GM21529 (cell line): ENCODE measurements at regions not wholly inside any gene's neighbourhood (a gene's known extent, or its start where the extent isn't known, plus 50 kb on each side); places are given as distances from the start of the nearest gene placed in this dataset.

Experiments
- ATAC-seq: cut with Tn5 transposase; IDR thresholded peaks from one replicate; pipeline ENCODE4 v1.9.1; 2021; ENCODE audit not compliant: unreplicated experiment

DNA sequence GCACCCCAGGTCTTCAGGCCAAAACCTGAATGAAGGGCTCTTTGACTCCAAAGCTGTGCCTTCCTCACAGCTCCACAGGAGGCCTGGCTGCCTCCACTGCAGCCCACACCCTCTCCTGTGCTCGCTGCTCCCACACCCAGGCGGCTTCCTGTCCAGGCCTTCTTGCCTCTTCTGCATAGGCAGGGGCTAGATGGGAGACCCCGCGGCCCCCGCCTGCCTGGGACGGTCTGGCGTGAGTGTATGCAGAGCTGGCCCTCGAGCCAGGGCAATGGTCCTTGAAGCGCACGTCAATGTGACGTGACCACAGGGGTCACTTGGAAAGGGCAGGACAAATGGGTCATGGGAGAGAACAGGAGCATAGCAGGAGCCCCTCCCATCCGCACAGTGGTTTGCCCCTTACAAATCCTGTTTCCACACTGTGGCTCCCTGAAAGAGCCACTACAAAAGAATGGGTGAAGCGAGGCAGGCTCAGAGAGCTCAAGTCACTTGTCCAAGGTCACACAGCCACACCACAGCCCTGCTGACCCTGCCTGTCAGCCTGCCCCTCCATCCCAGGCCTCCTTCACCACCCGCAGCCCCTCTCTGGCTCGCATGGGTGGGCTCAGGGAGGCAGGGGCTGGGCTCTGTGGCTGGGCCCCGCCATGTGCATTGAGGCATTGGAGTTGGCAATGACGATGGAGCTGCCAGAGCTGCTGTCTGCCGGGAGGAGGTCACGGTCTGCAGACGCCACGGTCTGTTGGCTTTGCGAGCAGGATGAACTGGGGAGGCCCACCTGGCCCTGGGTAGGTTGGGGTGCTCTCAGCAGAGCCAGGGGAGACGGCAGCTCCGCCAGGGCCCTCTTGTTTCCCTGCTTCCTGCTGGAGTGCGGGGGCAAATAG is 71.2 kb upstream of the WNT11 start:
- ATAC-seq: no peak

DNA sequence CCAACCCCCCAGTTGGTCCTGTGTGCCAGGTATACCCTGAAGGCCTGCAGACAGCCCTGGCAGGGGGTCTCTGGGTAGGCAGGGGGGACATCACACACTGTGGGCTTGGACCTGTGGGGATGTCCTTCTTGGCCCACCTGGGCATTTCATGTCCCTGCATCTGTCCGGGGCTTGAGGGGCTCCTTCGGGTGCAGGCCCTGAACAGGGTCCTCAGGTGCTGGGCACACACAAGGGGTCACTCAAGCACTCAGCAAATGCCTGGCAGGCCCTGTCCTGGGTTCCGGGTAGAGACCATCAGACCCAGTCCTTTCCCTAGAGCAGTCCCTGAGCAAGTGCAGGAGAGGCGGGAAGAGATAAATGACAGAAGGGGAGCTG is 70.5 kb upstream of the WNT11 start:
- no peak for ATAC-seq

DNA sequence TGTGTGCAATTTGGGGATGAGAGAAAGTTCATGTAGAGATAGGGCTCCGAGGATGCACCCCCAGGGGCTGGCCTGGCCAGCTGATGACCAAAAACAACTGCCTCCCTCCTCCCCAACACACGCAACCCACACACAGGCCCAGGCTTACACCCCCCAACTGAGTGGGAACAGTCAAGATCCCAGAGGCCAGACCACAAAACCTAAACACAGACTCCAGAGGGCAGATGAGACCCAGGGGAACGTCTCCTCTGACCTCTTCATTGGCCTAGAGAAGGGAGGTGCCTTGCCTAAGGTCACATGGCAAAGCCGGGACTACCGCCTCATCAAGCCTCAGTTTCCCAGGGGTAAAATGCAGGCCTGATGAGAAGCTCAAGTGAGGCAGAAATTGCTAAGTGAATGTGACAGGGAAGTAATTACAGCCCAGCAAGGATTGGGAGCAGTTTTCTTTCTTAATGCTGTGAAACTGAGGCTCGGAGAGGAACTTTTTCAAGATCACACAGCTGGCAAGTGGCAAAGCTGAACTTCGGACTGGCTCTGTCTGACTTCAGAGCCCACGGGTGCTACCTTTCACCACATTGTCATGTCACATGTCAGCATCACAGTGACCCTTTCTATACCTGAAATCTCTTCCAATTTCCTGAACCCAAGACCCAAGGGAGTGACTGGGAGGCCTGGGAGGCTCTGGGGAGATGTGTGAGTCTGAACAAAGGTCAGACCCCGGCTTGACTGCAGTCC is 69.9 kb upstream of the WNT11 start:
- ATAC-seq: no peak

DNA sequence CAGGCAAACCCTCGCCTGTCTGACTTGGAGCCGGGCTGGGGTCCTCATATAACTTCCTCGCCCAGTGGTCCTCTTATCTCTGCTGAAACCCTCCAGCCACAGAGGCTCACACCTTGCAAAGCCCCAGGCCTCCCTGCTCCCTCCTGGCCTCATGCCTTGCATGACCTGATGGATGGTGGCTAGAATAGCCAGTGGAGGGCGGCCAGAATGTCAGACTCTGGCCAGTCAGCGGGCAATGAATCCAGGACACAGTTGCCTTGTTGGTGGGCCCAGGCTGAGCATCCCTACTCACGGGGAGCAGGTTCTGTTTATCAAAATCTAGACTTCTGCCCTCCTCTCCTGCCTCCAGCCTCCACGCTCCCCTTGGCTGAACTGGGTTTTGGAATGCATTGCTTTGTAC is 69.1 kb upstream of the WNT11 start:
- ATAC-seq: no peak

DNA sequence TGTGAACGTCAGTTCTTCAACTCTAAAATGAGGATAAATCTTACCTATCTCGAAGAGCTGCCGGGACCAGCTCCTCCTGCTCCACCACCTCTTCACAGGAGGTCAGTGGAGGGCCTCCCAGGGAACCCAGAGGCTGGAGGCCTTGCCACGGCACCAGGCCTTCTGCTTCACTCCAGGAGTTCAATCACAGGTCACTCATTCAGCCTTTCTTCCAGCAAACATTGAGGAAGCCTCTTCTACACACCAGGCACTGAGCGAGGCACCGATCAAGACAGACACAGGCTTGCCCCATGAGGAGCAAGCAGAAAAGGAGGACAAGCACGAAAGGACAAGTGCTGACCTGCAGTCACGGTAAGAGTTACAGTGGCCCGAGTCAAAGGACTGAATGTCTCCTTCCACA is 64.8 kb upstream of the WNT11 start:
- no peak for ATAC-seq

DNA sequence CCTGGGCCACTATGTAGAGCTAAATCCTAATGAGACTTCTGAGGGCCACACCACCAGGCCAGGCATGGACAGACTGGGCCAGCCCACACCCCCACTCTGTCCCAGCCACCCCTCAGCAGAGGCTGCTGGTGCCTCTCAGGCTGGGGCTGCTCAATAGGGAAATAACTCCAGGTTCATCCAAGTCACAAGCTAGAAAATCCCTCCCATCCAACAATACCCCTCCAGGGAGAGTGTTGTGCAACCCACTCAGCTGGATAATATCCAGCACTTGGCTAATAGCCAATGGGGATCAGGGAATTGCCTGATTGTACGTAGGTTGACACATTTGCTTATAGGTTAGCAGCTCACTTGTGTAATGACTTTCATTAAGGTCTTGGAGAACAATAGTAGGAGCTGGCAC is 64.1 kb upstream of the WNT11 start:
- ATAC-seq: no peak

DNA sequence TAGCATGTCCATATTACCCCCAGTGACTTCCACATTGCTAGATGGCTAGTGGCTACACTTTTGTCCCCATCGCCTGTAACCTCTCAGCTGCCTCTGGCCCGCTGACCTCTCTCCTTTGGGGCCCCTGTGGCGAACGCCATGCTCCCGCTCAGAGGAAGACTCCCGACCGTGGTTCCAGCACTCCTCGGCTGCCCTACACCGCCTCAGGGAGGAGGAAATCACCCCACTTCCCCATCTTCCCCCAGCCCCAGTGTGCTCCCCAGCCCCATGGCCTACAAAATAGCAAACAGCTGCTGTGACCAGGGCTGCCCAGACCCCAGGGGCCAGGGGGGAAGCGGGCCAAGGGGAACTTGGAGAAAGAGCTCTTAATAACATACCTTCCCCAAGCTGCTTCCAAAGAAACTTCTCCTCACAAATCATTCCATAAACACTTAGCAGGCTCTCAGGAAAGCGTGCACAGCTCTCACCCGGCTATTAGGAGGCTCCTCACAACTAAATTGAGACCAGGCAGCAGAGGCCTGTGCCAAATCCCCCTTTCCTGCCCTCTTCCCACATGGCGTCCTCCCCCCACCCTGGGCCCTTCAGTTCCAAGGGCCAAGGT is 63.5 kb upstream of the WNT11 start:
- ATAC-seq: no peak

DNA sequence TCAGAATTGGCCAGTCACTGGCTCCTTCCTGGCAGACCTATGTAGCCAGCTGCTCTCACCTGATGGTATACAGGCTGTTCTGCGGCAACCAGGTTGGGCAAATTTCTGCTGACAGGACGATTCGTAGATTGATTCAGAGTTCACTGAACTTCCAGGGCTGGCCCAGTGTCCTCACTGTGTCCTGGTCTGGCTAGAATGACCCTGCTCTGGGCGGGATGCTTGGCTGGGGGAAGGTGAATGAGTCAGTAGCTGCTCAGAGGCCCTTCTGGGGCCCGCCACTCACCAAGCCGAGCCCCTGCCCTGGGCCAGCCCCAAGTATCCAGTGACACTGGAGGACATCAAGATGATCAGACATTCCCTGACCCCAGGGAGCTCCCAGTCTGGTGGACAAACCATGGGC is 62.9 kb upstream of the WNT11 start:
- ATAC-seq: no peak

DNA sequence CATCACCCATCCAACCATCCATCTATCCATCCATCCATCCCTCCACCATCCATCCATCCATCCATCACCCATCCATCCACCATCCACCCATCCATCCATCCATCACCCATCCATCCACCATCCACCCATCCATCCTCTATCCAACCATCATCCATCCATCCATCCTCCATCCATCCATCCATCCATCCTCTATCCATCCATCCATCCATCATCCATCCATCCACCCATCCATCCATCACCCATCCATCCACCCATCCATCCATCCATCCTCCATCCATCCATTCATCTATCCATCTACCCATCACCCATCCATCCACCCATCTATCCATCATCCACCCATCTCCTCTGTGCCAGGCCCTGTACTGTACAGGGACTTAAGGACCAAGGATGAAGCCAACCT is 62.2 kb upstream of the WNT11 start:
- ATAC-seq: no peak

DNA sequence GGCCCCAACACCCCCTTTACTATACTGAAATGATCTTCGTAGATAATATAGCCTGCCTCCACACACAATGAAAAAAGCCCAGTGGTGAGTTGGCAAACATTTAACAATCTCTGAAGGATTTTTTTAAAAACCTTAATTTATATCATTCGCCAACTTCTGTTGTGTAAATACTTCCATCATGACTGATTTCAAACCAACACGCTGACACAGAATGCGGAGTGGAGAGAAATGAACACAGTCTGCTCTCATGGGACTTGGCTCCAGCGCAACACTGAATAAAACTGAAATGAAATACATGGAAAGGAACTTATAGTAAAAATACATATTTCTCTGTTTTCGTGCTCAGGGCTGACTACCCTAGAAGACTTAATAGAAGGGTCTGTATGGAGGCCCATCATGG is 61.3 kb upstream of the WNT11 start:
- ATAC-seq: no peak

DNA sequence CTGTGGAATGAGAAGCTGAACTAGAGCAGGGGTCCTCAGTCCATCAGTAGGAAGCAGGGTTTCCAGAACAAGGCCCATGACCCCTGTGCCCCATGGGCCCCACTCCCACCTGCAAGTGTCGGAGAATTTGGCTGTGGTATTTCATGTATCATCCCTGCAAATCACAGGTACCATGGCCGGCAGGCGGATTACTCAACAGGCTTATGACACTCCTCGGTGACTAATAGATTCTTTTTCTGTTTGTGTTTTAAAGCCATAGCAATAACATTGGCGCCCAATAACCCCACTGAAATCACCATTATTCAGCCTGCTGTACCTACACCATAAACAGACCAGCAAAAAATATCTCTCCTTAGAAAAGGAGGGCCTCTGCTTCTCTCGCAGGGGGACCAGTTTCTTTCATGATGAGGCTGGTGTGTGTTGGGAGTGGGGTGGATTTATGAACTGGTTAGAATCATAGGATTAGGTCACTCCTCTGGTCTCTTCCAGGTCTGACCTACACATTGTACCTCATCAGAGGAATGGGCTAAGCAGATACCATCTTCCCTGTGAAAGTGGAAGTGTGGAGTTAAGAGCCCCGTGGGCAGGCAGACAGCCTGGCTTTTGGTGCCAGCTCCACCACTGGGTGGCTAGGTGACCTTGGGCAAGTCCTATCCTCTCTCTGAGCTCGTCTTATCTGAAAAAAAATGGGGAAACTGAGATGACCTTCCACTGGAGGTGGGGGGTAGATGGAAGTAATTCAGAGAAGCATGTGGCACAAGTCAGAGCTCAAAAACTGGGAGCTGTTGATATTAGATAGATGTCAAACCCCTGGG is 60.2 kb upstream of the WNT11 start:
- no peak for ATAC-seq

DNA sequence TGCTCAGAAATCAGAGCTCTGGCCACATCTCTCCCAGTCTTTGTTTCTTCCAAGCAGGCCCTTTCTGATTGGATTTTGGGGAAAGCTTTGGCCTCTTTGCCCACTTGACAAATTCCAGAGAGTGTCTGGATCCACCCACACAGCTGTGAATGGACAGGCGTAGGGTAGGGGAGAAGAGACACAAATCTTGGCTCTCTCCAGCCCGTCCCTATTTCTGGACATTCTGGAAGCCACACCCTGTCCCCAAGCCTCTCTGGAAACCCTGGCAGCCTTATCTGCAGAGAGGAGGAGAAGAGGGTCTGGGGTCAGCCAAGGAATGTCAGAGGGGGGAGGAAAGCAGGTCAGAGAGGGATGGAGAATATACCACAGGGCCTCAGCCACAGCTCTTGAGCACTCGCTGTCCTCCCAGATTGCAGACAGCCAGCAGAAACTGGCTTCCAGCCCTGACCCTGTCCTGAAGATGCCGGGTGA is 59.5 kb upstream of the WNT11 start:
- no peak for ATAC-seq

DNA sequence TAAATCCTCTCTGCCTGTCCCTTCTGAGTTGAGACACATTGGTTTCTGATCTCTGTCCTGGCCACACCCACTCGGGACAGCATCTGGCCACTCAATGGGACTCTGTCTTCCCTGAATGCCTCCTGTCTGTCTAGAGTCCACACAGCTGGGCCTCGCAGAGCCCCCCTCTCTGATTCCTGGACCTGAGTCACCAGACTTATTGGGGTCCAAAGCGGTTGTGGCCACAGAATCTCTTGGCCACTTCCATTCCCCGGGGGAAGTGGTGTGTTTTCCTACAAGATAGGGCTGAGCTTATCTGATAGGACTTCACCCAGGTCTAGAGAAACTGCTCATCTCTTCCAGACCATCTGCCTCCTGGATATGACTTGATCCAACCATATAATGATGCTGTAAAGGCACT is 57.4 kb upstream of the WNT11 start:
- ATAC-seq: no peak

DNA sequence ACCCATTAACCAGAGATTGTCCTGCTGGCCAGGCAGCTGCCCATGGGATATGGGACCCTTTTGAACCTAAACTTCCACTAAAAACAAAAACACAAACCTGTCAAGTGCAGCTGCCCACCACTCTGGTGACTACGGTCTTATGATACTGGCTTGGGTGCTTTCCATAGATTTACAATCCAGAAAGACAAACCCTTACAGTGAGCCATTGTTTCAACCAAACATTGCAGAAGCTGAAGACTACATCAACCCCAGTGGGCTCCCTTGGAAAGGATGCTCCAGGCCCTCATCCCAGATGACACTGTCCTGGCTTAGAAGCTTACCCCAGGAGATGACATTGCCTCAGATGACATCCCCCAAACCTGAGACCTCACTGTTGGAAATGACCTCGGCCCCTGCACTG is 56.9 kb upstream of the WNT11 start:
- no peak for ATAC-seq

DNA sequence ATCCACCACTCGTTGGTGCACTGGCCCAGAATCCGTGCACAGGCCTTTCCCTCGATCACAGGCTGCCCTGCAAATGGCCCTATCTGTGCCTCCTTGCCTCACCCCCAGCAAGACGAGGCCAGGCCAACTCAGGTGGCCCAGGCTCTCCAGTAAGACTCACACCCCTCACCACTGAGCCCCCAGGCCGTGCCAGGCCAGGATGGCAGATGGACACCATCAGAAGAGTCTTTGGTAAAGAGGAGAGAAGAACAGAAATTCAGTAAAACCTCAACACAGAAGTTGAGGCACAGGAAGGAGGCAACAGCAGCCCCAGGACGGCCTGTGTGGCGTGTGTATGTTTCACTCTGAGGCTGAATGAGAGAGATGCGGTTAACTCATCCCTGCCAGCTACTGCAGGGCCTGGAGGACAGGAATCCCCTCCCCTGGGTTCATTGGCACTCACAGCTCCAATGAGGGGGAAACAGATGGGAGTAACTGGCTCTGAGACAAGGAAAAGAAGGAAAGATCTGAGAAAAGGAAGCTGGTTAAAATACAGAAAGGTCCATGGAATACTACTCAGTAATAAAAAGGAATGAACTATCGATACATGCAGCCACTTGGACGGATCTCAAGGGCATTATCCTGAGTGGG is 54.1 kb upstream of the WNT11 start:
- ATAC-seq: no peak

DNA sequence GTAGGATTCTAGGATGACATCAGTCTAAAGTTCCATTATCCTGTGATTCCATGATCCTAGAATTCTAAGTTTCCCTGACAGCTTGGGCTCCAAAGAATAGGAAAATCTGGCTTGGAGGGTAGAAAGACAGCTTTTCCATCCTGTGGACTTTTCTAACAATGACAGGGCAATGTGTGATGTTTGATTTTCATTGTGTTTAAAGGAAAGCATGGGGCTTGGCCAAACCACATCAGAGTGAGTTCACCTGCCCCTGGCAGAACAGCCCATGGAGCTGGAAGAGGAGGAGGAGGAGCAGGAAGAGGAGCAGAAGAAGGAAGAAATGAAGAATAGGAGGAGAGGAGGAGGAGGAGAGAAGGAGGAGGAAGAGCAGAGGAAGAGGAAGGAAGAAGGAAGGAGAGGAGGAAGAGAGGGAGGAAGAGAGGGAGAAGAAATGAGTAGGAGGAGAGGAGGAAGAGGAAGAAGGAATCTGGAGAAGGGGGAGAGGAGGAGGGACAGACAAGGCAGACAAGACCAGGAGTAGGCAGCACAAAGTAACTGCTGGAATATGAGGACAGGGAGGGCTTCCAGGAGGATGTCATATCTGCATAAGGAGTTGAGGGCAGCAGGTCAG is 53.1 kb upstream of the WNT11 start:
- no peak for ATAC-seq

DNA sequence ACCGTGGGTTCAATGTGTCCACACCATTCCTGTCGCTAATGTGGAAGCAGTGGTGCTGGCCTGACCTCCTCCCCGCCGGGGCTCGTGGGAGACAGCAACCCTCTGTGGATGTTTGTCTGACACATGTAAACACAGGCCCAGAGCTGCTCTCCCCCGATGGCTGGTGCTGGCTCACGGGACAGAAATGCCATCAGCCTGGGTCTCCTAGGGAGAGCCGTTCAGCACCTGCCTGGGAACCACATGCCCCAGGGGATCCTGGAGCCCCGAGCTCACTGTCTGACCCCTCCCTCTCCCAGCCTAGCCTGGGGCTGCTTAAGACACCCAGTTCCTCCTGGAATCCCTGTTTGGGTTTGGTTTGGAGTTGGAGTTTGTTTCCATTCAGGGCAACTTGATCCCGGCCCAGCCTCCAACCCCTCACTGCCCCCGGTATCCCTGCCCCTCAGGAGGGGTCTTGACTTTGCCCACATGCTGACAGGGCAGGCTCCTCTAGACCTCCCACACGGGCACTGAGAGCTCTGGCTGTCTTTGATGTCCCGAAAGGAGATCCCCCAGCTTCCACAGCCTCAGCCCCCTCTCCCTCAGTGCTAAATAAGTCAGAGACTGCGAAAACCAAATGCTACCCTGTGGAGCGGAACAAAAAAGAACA is 50.9 kb upstream of the WNT11 start:
- ATAC-seq: no peak

DNA sequence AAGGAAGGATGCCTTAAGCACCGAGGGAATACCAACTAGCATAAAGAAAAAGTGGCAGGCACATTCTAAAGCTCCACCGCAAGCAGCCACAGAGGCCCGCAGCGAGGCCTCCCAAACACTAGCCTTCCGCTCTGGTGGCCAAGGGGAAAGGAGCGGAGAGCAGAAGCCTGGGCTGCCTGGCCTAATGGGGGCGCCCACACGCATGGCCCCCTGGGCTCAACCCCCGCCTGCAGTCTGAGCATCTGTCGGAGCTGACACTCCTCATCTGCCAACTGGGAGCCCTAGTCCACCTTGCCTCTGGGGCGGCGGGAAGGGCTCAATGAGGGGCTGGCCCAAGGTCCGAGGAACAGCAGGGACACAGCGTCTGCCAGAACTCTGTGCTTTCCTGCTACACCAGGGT is 50.1 kb upstream of the WNT11 start:
- ATAC-seq: no peak
